C4-2B (cell line): ENCODE measurements at regions not wholly inside any gene's neighbourhood (a gene's known extent, or its start where the extent isn't known, plus 50 kb on each side); places are given as distances from the start of the nearest gene placed in this dataset.

Experiments used
- H3K27ac ChIP-seq: fragments of 450-650 bp; 2 replicates; pipeline ENCODE4 v1.5.1; 2017
- ZFX ChIP-seq: fragments of 450-650 bp; IDR thresholded peaks from 2 replicates; pipeline ENCODE4 v1.6.1; 2017
- TF ChIP-seq, protein P1 (sequence below): fragments of 450-650 bp; conservative IDR thresholded peaks from 2 replicates; pipeline ENCODE4 v1.5.1; 2017; ENCODE audit warnings: mild to moderate bottlenecking

DNA sequence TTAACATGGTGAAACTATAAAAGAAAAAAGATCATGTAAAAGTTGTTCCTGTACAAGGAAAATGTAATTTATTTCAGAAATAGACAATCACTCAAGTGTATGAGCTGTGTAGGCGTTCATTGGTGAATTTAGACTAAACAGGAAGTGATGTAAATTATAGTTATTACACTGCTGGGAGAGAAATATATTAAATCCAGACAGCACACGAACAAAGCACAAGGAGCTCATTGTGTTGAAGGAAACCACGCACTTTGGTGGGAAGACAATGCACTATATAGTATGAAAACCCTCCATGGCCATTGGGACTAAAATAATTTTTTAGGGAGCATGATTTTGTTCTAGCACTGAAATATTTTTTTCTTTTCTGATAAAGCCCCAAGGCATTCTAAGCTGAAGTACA lies 450.5 kb downstream of the KLF12 start:
- TF ChIP-seq ZFX, result no peak
- TF ChIP-seq, protein P1, sequence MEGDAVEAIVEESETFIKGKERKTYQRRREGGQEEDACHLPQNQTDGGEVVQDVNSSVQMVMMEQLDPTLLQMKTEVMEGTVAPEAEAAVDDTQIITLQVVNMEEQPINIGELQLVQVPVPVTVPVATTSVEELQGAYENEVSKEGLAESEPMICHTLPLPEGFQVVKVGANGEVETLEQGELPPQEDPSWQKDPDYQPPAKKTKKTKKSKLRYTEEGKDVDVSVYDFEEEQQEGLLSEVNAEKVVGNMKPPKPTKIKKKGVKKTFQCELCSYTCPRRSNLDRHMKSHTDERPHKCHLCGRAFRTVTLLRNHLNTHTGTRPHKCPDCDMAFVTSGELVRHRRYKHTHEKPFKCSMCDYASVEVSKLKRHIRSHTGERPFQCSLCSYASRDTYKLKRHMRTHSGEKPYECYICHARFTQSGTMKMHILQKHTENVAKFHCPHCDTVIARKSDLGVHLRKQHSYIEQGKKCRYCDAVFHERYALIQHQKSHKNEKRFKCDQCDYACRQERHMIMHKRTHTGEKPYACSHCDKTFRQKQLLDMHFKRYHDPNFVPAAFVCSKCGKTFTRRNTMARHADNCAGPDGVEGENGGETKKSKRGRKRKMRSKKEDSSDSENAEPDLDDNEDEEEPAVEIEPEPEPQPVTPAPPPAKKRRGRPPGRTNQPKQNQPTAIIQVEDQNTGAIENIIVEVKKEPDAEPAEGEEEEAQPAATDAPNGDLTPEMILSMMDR, result no peak
- H3K27ac ChIP-seq, result no peak overlapping the region

DNA sequence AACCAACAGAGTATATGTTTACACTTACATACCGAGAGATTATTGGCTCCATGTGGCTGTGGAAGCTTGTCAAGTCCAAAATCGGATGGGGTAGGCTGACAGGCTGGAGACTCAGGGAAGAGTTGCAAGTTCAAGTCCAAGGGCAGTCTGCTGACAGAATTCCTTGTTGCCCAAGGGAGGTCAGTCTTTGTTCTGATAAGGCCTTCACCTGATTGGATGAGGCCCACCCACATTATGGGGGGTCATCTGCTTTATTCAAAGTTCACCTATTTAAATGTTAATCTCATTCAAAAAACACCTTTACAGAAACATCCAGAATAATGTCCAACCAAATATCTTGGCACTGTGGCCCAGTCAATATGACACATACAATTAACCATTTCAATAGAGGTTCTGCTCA lies 452.4 kb downstream of the KLF12 start:
- TF ChIP-seq ZFX, result no peak
- TF ChIP-seq, protein P1, result no peak
- no peak overlapping the region for H3K27ac ChIP-seq

DNA sequence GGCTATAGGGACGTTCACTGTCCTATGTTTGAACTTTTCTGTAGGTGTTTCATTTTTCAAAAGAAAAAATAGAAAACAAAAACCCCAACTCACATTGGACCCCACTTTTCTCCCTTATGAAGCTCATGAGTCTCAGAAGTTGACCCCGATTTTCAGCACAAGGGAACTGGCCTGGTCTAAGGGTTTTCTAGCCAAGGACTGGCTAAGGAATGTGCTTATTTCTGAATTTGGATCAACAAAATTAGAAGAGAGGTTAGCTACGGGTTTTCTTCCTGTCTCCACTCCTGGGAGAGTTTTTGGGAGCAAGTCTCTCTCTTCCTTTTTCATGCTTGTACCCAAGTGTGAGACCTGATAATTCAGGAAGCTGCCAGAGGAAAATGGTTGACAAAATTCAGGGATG lies 453.2 kb downstream of the KLF12 start:
- H3K27ac ChIP-seq, result no peak overlapping the region

DNA sequence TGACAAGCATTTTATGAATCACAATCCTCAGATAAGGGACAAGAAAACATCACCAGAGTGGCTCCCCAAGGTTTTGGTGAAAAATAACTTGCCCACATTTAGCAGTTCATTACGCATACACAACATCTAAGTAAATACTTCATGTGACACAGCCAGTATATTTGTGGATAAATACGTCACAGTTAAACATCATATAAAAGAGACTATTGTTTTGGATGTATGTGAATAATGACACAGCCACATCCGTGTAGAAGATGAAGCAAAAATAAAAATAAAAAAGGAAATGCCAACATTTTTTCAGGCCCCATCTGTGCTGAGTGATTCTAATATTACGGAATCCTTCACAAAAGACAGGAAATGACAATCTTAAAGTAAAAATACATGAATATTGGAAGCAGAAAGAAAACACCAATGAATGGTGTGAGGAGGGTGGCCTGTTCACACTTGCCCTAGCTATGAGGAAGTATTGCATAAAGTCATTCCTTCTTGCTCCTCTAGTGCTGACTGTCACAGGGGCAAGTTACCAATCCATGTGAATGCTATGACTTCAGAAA lies 457.1 kb downstream of the KLF12 start:
- H3K27ac ChIP-seq, result no peak overlapping the region
- TF ChIP-seq, protein P1, result no peak
- TF ChIP-seq ZFX, result no peak

More for the DNA sequence above, 453.2 kb downstream of the KLF12 start:
- no peak for TF ChIP-seq ZFX
- TF ChIP-seq, protein P1, result no peak

DNA sequence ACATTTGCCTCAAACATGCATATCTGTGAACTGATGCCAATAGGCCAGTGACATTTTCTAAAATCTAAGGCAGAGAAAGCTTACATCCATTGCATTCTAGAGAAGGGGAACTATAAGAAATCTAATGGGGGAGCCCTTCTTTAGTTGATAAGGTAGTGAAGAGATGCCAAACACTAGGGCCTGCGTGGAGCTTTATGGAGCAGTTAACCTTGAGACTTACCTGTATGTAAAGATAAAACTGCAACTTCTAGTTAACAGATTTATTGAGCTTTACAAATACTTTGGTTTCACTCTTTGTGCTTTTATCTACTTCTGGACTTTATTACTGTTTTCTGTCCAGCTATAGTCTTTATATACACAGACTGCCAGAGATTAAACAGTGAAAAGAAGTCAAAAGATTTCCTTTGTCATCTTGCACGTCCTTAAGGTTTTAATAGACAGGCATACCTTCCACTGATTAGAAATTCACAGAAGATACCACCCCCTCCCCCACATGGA lies 457.6 kb downstream of the KLF12 start:
- no peak overlapping the region for H3K27ac ChIP-seq
- TF ChIP-seq ZFX, result no peak
- TF ChIP-seq, protein P1, result no peak

DNA sequence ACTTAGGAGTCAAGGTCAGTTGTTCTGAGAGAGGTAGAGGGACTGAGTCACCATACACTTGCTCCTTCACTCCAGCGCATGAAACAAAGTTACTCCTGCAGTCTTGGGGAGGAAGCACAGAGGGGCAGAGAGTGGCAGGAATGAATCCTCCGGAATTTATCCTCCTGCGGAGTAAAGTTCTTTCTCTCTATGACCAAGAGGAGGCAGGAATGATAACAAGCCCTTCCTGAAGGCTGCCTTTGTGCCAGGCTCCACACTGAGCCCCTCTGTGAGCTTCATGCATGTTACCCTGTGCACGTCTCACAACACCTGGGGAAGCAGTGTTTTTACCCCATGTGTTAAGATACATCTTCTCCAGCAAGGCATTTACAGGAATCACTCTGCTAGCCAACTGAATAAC lies 458.4 kb downstream of the KLF12 start:
- no peak overlapping the region for H3K27ac ChIP-seq

DNA sequence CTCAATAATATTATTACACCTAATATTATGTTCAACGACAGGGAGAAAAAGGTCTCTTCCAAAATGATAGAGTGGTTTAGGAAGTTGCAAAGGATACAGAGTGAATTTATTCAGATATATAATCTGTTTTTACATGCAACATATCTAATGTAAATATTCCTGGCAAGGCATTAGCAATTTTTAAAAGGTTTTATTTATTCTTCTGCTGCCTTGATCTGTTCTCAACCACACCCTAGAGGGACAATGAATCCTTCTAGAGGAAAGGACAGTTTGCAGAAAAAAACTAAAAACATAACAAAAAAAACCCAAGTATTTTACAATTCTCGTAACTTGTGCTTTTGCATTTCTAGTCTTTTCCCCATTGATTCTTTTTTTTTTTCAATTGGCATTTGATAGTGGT lies 459.6 kb downstream of the KLF12 start:
- TF ChIP-seq, protein P1, result no peak
- no peak for TF ChIP-seq ZFX
- no peak overlapping the region for H3K27ac ChIP-seq

More for the DNA sequence above, 458.4 kb downstream of the KLF12 start:
- no peak for TF ChIP-seq ZFX
- TF ChIP-seq, protein P1, result no peak
